PC-3 (cell line): ENCODE measurements at regions not wholly inside any gene's neighbourhood (a gene's known extent, or its start where the extent isn't known, plus 50 kb on each side); places are given as distances from the start of the nearest gene placed in this dataset.

ENCODE experiments used
- EZH2 ChIP-seq: fragments of 300-600 bp; sonication (generic); IDR thresholded peaks from one replicate; pipeline ENCODE4 v1.6.1; 2017; ENCODE audit warnings: antibody characterized with exemption, mild to moderate bottlenecking, low read length; ENCODE audit not compliant: unreplicated experiment
- EZH2phosphoT487 ChIP-seq: fragments of 300-600 bp; sonication (generic); IDR thresholded peaks from 2 replicates; pipeline ENCODE4 v1.6.1; 2018; ENCODE audit warnings: mild to moderate bottlenecking, antibody characterized with exemption, low read length, borderline replicate concordance
- TF ChIP-seq, protein P1 (sequence below): fragments of 300-600 bp; sonication (generic); conservative IDR thresholded peaks from 2 replicates; pipeline ENCODE4 v1.5.1; 2017; ENCODE audit warnings: antibody characterized with exemption, low read depth, mild to moderate bottlenecking, low read length

GRCh38 chr16:54595621-54596020 lies 309.0 kb upstream of the IRX3 start:
- TF ChIP-seq, protein P1, sequence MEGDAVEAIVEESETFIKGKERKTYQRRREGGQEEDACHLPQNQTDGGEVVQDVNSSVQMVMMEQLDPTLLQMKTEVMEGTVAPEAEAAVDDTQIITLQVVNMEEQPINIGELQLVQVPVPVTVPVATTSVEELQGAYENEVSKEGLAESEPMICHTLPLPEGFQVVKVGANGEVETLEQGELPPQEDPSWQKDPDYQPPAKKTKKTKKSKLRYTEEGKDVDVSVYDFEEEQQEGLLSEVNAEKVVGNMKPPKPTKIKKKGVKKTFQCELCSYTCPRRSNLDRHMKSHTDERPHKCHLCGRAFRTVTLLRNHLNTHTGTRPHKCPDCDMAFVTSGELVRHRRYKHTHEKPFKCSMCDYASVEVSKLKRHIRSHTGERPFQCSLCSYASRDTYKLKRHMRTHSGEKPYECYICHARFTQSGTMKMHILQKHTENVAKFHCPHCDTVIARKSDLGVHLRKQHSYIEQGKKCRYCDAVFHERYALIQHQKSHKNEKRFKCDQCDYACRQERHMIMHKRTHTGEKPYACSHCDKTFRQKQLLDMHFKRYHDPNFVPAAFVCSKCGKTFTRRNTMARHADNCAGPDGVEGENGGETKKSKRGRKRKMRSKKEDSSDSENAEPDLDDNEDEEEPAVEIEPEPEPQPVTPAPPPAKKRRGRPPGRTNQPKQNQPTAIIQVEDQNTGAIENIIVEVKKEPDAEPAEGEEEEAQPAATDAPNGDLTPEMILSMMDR: no peak
- no peak for TF ChIP-seq EZH2
- no peak for TF ChIP-seq EZH2phosphoT487
